OCI-LY3 (cell line): ENCODE measurements at regions not wholly inside any gene's neighbourhood (a gene's known extent, or its start where the extent isn't known, plus 50 kb on each side); places are given as distances from the start of the nearest gene placed in this dataset.

Experiments
- H2AFZ ChIP-seq: fragments of 200-600, 300-600 bp; shearing (Covaris generic); 2 replicates; pipeline ENCODE4 v1.6.0; 2014; ENCODE audit warnings: antibody characterized with exemption, low read depth, low read length
- H3K27ac ChIP-seq: fragments of 200-600, 300-600 bp; sonication (generic); 2 replicates; pipeline ENCODE4 v1.5.1; 2014; ENCODE audit warnings: mild to moderate bottlenecking, low read length, moderate library complexity, mixed read lengths
- H3K27me3 ChIP-seq: fragments of 200-600, 300-600 bp; sonication (generic); 2 replicates; pipeline ENCODE4 v1.6.1; 2014; ENCODE audit warnings: low read depth, low read length, mixed read lengths
- H3K36me3 ChIP-seq: fragments of 200-600, 300-600 bp; sonication (generic); replicated peaks from 2 replicates; pipeline ENCODE3; 2014; ENCODE audit warnings: low read depth, low read length, mixed read lengths
- H3K4me1 ChIP-seq: fragments of 300-600, 200-600 bp; sonication (generic); 2 replicates; pipeline ENCODE4 v1.6.1; 2014; ENCODE audit warnings: low read length, mixed read lengths
- H3K4me2 ChIP-seq: fragments of 200-600, 300-600 bp; sonication (generic); 2 replicates; pipeline ENCODE4 v1.6.1; 2014; ENCODE audit warnings: low read length, mixed read lengths
- H3K4me3 ChIP-seq: fragments of 300-600, 200-600 bp; sonication (generic); 2 replicates; pipeline ENCODE4 v1.5.1; 2014; ENCODE audit warnings: antibody characterized with exemption, mild to moderate bottlenecking, low read length, moderate library complexity
- H3K79me2 ChIP-seq: fragments of 300-600, 200-600 bp; shearing (Covaris generic); 2 replicates; pipeline ENCODE4 v1.6.1; 2014; ENCODE audit warnings: mild to moderate bottlenecking, low read length, mixed read lengths
- H3K9ac ChIP-seq: fragments of 300-600, 200-600 bp; shearing (Covaris generic); 2 replicates; pipeline ENCODE4 v1.6.0; 2014; ENCODE audit warnings: mild to moderate bottlenecking, low read length, moderate library complexity
- H3K9me3 ChIP-seq: fragments of 200-600, 300-600 bp; shearing (Covaris generic); 2 replicates; pipeline ENCODE4 v1.6.1; 2014; ENCODE audit warnings: low read length, mixed read lengths; ENCODE audit not compliant: insufficient read depth
- H4K20me1 ChIP-seq: fragments of 200-600, 300-600 bp; sonication (generic); 2 replicates; pipeline ENCODE4 v1.6.1; 2016; ENCODE audit warnings: low read length, mixed read lengths; ENCODE audit not compliant: insufficient read depth
- EZH2phosphoT487 ChIP-seq: fragments of 200-600 bp; shearing (Covaris generic); IDR thresholded peaks from 2 replicates; pipeline ENCODE4 v1.6.1; 2018; ENCODE audit warnings: antibody characterized with exemption, mixed run types, low read depth
- TF ChIP-seq, protein P1 (sequence below): fragments of 200-600, 300-600 bp; sonication (generic); IDR thresholded peaks from 2 replicates; pipeline ENCODE4 v1.5.1; 2014; ENCODE audit warnings: antibody characterized with exemption, low read length, low read depth

DNA sequence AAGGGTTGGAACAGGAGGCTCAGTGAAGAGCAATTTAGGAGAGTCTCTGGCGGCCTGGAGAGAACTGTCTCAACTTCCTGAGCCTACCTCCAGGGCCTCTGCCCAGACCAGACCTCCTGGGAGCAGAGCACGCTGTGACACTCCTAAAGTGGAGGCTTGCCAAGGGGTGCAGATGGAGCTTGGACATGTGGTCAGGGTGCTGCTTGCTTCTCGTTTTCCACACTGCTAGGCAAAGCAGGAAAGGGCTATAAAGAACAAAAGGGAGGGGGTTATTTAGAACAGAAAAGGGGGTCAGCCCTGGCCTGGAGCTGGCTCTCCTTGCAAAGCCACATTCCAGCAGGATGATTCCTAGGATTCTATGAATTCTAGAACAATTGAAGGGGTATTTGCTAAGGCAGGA is 145.7 kb upstream of the GGTLC1 start:
- TF ChIP-seq EZH2phosphoT487: no peak
- TF ChIP-seq, protein P1, sequence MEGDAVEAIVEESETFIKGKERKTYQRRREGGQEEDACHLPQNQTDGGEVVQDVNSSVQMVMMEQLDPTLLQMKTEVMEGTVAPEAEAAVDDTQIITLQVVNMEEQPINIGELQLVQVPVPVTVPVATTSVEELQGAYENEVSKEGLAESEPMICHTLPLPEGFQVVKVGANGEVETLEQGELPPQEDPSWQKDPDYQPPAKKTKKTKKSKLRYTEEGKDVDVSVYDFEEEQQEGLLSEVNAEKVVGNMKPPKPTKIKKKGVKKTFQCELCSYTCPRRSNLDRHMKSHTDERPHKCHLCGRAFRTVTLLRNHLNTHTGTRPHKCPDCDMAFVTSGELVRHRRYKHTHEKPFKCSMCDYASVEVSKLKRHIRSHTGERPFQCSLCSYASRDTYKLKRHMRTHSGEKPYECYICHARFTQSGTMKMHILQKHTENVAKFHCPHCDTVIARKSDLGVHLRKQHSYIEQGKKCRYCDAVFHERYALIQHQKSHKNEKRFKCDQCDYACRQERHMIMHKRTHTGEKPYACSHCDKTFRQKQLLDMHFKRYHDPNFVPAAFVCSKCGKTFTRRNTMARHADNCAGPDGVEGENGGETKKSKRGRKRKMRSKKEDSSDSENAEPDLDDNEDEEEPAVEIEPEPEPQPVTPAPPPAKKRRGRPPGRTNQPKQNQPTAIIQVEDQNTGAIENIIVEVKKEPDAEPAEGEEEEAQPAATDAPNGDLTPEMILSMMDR: no peak
- Histone ChIP-seq H3K9ac (no peak overlapping the region), H3K27ac (no peak overlapping the region), H3K4me1 (no peaks in the 10 kb centered on the region), H3K4me3 (no peak overlapping the region), H3K27me3 (peaks cover 5% of the 10 kb centered on the region; the same call in 1 of the 2 replicates), H3K79me2 (no peaks in the 10 kb centered on the region), H4K20me1 (no peaks in the 10 kb centered on the region), H2AFZ (no peak overlapping the region), H3K9me3 (no peaks in the 10 kb centered on the region), H3K4me2 (no peak overlapping the region), H3K36me3 (no peaks in the 10 kb centered on the region)

GRCh38 chr20:24132246-24132645 is 143.7 kb upstream of the GGTLC1 start:
- H3K4me3 ChIP-seq: no peak overlapping the region

GRCh38 chr20:24131684-24132083 is 143.1 kb upstream of the GGTLC1 start:
- Histone ChIP-seq H3K79me2 (no peaks in the 10 kb centered on the region), H3K27me3 (peaks cover 8% of the 10 kb centered on the region; the same call in 1 of the 2 replicates), H3K4me3 (no peak overlapping the region), H3K27ac (no peak overlapping the region), H3K4me1 (no peaks in the 10 kb centered on the region), H3K36me3 (no peaks in the 10 kb centered on the region), H3K9ac (no peak overlapping the region), H3K9me3 (no peaks in the 10 kb centered on the region), H4K20me1 (no peaks in the 10 kb centered on the region), H2AFZ (no peak overlapping the region), H3K4me2 (no peak overlapping the region)
- TF ChIP-seq, protein P1: no peak
- TF ChIP-seq EZH2phosphoT487: no peak

More at GRCh38 chr20:24132246-24132645, 143.7 kb upstream of the GGTLC1 start:
- H3K4me2 ChIP-seq: no peak overlapping the region
- H3K79me2 ChIP-seq: no peaks in the 10 kb centered on the region
- H3K27me3 ChIP-seq: peaks cover 8% of the 10 kb centered on the region; the same call in 1 of the 2 replicates
- H2AFZ ChIP-seq: no peak overlapping the region
- no peaks in the 10 kb centered on the region for H4K20me1 ChIP-seq
- no peak for TF ChIP-seq EZH2phosphoT487
- TF ChIP-seq, protein P1: no peak
- no peaks in the 10 kb centered on the region for H3K36me3 ChIP-seq
- H3K4me1 ChIP-seq: no peaks in the 10 kb centered on the region
- H3K9ac ChIP-seq: no peak overlapping the region
- H3K9me3 ChIP-seq: no peaks in the 10 kb centered on the region
- H3K27ac ChIP-seq: no peak overlapping the region

- no peak overlapping the region for H3K4me2 ChIP-seq
- peaks cover 8% of the 10 kb centered on the region; the same call in 1 of the 2 replicates for H3K27me3 ChIP-seq
- H2AFZ ChIP-seq: no peak overlapping the region
- no peaks in the 10 kb centered on the region for H3K9me3 ChIP-seq
- H4K20me1 ChIP-seq: no peaks in the 10 kb centered on the region
- no peak overlapping the region for H3K9ac ChIP-seq
- H3K27ac ChIP-seq: no peak overlapping the region
- no peaks in the 10 kb centered on the region for H3K36me3 ChIP-seq
- H3K4me3 ChIP-seq: no peak overlapping the region
- H3K4me1 ChIP-seq: no peaks in the 10 kb centered on the region
- no peak for TF ChIP-seq EZH2phosphoT487
- TF ChIP-seq, protein P1: no peak
- no peaks in the 10 kb centered on the region for H3K79me2 ChIP-seq
Measured at GRCh38 chr20:24131281-24131680, 142.7 kb upstream of the GGTLC1 start.
